NK-92 treated with Interleukin-12 subunit alpha and Interleukin-12 subunit beta, amount 100 ng/mL, for 24 hours (cell line): ENCODE measurements at regions not wholly inside any gene's neighbourhood (a gene's known extent, or its start where the extent isn't known, plus 50 kb on each side); places are given as distances from the start of the nearest gene placed in this dataset.

Source experiments
- DNase-seq: peaks from one replicate; lab custom pipeline; 2025; lab: John Stamatoyannopoulos, UW

DNA sequence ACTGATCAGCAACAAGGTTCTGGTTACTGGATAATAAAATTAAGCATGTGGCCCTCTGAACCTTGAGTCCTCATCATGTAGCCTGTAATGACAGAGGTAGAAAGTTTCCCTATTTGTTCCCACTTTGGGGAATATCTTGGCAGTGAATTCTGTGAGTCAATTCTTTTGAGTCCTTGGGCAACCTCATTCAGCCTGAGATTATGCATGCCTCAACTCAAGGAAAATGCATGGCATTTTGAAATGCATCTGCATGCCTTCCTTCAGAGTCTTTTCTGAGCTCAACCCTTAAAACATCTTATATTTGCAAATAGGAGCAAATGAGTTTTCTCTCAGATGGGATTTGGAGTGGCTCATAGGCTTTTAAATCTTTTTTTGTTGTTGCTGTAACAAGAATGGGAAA is 218.1 kb upstream of the CD180 start:
- DNase-seq = no peak

DNA sequence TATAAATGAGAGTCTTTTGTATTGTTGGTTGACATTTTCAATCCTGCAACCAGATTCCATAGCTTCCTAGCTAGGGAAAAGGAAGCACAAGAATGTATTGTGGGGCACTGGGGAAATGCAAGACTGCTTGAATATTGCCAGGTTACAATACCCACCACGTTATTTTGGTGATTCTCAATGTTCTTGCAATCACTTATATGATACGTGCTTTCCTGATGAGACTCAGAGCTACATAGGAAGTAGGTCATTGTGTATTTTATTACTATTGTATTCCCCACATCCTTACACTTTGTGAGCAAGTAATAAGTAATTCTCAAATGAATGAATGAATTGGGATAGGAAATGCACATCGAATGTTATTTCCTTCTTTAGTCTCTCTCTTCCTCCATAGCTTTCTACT is 217.1 kb upstream of the CD180 start:
- no peak for DNase-seq

DNA sequence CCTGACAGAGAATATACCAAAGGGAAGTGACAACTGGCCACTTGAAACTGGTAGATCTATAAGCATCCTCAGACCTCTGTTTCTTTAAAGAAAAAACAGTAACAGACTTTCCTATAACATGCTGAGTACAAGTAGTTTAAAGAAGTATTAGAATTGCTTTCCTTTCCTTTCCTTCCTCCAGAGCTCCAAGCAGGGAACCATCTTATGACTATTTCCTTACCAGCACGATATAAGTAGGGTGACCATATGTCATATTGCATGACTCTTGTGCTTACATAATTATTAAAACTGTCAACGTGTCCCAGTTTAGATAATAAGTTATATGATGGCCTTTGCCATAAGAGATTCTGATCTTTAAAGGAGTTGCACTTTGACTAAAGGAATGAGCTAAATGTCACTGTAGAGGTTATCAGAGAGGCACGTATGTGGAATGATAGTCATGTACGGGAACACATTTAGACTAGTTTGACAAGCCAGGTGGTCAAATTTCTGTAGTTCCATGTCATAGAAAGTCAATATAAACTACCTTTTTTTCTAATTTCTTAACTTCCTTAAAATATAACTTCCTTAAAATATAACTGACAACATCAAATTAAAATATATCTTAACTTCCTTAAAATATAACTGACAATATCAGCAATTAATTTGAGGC is 212.7 kb upstream of the CD180 start:
- DNase-seq = no peak

DNA sequence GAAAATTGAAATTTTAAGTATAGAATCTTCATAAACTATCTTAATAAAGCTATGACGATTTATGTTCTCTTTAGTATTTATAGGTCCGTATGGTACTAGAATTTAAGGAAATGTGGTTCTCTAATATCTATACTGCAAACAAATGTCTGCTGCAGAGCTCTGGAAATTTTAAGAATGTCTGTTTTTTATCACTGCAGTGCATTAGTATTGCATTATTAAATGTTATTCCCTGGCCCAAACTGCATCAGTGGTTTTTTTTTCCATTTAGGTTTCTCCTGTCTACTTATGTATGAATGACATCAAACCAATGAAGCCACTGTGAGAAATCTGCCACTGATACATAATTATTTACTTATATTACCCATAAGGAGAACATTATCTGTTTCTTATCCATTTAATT is 211.4 kb upstream of the CD180 start:
- DNase-seq = no peak

DNA sequence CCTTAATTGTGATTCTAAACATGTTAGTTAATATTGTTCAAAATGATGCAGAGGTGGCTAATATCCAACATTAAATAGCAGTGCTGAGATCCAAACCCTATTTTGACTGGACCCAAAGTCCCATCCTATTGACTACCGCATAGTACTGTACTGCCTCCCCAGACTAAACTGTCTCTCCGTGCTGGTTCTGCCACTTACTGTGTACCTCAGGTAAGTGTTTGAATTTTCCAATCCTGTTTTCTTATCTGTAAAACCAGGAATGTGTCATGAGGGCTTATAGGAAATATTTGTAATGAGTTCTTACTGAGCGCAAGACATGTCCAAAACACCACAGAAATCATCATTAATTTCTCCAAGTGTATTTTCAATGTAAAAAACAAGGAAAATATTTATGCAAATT is 209.2 kb upstream of the CD180 start:
- no peak for DNase-seq

DNA sequence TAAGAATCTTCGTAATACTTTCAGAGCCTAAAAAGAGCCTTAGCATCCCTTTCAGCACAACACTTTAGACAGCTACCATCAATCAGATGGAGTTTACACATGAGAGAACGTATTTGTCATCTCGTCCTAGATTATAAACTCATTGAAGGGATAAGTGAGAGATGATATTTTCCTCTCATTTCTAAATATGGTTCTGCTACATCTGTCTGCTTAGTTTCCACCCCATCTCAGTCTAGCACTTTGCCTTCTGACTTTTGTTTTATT is 208.4 kb upstream of the CD180 start:
- DNase-seq = no peak

DNA sequence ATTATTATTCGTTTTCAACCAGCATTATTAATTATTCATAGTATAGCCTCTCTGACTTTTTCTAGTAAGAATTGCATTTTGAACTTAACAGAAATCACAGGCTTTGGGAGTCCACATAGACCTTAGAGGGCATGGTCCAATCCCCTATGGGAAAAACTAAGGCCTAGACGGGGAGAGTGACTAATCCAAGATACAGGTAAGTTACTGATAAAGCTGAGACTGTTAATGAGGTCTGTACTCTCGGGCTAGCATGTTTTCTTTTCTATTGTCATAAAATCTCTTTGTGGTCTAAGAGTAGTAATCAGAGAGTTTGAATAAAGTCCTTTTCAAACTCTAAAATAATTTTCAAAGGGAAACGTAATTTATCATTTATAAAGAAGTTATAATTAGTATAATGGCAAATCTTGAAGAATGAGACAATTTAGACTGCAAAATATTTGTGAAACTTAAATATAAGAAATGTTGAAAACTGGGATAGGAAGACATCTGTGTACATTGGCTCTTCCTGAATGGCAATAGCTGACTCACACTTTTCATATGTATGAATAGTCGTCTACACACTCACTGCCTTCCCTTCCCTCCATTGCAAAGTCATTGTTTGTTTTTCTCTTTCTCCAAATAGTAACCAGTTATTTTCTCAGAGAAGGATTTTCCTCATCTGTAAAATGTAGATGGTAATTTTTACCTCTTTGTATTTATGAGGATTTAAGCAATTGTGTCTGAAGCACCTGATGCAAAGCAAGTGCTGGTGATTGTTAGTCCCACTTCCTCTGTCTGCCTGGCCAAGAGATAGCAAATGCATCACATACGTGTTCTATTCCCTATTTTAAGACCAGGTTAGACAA is 207.9 kb upstream of the CD180 start:
- no peak for DNase-seq

DNA sequence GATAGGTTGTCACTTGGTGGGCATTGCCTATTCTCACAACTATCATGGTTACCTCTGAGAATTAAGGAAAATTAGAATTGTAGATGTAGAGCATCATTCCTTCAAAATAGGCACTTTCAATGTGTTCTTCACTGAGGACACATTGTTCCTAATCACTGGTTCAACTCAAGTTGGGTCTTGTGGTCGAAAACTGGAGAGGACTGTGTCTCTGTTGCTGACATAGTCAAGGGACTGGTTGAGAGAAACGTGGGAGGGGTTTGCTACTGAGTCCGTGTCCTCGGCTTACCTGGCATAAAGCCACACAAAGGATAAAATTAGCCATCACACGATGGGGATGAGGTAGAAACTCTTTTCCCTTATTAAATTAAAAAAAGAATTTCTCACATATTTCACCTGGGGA is 205.9 kb upstream of the CD180 start:
- no peak for DNase-seq

DNA sequence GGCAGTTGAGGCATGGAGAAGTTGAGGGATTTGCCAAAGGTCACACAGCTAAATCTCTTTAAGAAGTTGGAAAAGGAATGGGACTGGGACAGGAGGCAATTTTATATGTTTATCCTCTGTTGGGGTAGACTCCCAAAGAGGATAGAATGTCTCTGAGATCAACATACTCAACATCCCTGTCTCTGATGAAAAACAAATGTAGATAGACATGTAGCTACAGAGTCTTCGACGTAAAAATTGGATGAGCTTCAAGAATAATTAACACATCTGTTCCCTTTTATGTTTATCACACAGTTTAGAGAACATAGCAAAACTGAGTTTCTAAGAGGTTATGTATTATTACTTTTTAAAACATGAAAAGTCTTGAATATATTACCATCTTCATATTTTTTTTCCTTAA is 204.6 kb upstream of the CD180 start:
- DNase-seq = no peak

DNA sequence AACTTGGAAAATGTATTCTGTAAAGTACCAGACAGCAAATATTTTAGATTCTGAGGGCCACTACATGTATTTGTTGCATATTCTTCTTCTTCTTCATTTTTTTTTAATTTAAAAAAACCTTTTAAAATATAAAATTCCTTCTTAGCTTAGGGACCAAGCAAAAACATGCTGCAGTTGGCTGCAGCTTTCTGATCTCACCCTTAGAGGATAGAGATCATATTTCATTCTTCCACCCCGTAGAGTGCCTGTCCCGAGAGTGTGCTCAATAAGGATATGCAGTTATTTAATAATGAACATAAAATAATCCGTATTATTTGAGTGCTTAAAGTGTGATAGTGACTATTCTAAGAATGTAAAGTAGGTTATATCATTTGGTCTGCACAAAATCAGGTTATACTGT is 204.2 kb upstream of the CD180 start:
- DNase-seq = no peak

DNA sequence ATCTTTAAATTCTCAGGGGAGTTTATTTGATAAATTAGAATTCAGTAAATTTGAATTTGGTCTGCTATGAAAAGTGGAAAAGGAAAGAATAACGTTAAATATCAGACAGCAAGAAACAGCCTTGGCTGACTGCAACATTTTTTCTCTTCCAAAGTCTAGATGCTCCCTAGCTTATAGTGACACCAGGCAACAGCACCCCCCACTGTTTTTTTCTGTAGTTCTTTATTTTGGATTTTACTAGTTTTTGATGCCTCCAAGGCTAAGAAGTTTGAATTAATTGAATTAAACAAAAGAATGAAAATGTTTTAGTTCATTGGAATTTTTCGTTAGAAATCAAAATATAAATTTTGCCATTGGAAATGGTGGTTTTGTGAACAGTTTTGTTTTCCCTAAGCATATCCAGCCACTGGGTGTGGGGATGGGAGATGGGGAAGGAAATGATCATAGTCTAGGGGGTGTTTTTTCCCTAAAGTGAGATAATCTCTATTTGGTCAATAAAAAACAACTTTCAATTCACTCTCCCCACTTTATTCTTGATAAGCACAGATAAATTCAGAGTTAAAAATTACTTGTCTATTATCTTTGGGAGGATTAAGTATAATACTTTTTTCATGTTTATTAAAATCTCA is 199.3 kb upstream of the CD180 start:
- DNase-seq = no peak

DNA sequence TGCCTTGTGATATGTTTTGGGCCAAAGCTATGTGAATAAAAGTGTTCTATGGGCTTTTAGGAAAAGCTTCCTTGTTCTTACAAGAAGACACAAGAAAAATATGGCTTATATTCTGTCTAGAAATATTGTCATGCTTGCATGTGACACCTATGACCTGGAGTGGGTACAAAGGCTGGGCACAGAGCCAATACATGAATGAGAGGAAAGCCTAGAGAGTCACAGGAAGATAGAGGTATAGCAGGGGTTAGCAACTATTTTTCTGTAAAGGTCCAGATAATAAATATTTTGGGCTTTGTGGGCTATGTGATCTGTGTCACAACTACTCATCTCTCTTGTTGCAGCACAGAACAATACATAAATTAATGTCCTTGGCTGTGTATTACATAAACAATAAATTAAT is 196.6 kb upstream of the CD180 start:
- no peak for DNase-seq

DNA sequence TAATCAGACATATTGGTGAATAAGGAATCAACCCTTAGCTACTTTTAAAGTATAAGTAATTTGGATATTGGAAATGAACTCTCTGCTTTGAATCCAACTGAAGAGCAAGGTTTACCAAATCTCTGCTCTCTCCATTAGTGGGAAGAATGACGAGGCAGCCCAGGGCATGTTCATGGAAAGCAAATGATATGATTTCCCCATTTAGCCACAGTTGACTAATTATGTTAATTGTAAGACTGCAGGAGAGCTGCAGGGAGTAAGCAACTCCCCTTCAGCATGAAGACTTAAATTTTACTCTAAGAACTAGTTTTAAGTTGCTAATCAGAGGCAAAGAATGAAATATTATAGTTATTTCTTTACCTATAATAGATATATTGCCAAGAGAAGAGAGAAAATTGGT is 194.3 kb upstream of the CD180 start:
- DNase-seq = no peak

DNA sequence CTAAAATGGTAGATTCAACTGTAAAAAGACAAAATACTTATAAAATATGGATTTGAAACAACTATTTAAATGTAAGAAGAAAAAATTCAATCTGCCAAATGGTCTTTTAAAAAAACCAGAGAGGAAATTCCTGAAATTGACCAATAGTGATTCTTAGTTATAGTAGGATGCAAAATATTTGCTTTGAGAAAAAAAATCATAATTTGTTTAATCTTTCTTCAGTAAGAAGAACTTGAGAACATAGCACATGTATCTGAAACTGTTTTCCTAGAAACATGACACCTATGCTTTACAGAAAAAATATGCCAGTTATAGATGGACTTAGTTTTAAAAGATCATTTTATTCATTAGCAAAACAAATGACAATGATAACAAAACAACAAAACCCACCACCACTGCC is 186.9 kb upstream of the CD180 start:
- no peak for DNase-seq

DNA sequence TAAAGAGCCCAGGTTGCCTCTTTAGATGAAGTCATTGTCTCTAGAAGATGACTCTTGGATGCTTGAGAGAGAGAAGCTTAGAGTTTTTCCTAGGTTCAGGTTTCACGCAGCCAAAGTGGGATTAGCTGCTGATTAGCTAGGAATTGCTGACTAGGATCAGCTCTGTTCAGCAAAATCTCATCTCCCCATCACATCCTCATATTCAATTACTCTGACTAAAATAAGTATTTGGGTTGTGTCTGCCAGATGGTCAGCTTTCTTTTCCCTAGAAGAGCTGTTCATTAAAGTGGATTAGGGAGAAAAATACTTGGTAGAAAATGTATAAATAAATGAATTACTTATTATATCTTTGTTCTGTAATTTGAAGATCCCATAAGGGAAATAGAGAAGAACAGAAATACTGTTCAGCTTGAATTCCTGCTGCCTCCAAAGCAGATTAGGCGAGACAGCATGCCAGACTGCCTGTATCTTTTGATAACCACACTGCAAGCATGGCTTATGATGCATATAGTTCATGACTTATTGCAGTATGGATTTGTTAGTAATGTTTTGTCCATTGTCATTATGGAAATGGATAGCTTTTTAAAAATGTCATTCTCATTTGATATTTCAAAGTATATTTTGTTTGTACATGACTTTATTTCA is 184.8 kb upstream of the CD180 start:
- no peak for DNase-seq

DNA sequence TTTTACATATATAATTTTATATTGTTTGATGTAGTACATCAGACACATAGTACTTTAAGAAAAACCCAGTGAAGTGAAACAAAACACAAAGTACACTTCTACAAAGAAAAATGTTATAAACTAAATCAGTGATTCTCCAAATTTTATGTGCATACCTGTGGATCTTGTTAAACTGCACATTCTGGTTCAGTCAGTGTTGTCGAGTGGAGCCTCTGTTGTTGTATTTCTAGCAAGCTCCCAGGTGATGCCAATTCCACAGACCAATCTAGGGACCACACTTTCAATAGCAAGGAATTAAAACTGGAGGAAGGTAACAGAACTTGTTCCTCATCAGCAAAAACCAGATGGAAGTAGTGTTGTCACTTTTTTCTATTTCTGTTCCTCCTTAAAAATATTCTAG is 183.8 kb upstream of the CD180 start:
- DNase-seq = no peak

DNA sequence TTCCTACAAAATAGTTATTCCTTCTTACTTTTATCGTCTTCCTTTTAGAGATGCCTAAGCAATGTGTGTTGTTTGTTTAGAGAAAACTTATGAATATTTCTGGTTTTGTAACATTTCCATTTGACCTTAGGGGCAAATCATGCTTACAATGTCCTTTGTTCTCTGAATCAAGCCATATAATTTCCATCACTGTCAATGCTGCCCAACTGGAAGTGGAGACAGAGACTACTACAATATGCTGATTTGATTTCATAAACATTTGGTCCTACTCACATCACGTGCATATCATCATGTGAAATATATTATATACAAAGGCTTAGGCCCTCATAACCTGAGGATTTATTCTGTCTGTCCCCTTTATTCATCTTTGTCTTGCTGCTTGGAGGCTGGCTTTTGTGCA is 183.2 kb upstream of the CD180 start:
- no peak for DNase-seq

DNA sequence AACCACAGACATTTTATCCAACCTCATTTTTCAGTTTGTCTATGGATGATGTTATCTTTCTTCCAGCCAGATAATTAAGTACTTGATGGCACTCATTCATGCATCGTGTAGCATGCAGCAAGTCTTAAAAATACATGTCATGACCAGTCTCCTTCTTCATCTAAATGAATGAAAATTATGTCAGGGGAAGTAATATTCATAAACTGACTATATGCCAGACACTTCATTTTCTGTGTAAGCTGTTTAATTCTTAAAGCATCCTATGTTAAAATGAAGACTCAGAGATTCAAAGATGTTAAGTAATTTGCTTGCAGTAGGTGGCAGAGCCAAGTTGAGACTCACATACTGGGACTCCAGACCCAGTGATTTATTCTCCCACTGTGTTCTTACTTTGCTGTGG is 181.7 kb upstream of the CD180 start:
- no peak for DNase-seq

DNA sequence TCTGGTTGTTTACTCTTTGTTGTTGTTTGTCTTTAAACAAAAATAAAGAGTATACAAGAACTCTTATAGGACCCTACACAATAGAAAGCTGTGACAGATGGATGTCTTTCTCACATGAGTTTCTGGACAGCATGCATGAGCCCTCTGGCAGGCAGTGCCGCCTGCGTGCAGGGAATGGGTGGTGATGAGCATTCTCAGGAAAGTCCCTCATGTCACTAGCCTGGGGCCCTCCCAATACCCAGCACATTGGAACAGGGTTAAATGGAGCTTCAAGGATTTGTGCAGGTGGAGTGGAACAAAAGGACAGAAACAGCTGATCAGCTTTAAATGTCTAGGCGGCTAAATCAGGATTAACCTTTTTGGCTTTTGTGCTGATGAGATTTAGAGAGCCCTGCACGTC is 181.0 kb upstream of the CD180 start:
- no peak for DNase-seq

DNA sequence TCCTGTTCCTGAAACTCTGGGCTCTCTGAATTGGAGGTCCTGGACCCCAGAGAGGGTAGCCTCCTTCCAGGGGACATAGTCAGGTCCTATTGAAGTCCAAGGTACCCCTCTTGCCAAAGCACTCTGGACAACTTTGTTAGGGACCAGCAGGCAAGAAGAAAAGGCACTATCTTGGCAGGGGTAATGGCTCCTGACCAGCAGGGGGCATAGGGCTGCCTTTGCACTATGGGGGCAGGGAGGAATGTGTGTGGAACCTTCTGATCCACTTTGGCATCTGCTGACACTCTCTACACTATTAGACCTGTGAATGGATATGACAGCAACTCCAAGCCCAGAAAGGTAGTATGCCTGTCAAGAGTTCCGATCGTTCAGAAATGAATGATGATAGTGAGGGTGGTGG is 179.0 kb upstream of the CD180 start:
- DNase-seq = no peak

DNA sequence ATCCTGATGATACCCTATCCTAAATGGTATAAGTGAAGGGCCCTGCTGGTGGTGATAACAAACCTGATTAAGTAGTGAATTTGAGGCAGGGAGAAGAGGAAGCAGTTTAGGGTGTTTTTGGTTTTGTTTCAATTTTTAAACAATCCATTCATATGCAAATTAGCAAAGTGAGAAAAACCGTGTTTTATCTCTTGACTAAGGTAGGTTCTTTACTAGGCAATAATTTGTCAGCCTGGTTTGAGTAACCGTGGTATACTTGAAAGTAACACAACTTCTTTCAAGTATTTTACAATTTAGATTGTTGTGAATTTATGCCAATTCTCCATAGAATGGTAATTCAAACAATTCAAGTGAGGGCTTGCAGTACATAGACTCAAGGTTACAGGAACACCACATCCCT is 177.8 kb upstream of the CD180 start:
- no peak for DNase-seq

DNA sequence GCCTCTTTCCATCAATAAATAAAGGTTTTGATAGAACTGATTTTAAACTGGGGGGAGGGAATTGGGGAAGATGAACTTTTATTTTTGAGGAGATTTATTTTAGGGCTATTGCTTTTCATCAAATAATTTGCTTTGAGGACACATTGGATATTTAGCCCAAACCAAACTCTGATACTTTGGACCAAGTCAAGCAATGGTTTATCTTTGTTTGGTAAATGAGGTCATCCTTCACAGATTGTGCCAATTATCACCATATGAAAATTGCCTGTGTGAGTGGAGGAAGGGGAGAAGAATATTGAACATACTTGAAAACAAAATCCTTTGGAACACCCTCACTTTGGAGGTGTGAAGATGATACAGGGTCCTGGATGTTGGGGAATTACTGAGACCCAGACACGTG is 176.9 kb upstream of the CD180 start:
- DNase-seq = no peak

DNA sequence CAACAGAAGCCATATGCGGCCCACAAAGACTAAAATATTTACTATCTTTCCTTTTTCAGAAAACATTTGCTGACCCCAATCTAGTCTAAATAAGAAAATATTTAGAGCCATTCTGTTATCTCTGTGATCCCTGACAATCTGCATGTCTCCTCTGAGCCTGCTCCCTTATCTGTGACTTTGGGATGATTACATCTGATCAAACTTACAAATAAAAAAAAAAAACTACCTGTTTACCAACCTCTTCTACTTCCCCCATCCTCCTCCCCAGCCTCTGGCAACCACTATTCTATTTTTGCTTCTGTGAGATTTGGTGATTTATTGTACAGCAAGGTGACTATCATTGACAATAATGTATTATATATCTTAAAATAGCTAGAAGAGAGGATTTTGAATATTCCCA is 176.3 kb upstream of the CD180 start:
- no peak for DNase-seq
